ENCODE measurements at regions not wholly inside any gene's neighbourhood (a gene's known extent, or its start where the extent isn't known, plus 50 kb on each side); places are given as distances from the start of the nearest gene placed in this dataset.
A peak's percentile ranks its signal among the peaks of the same experiment; 100 is the strongest.

DNA sequence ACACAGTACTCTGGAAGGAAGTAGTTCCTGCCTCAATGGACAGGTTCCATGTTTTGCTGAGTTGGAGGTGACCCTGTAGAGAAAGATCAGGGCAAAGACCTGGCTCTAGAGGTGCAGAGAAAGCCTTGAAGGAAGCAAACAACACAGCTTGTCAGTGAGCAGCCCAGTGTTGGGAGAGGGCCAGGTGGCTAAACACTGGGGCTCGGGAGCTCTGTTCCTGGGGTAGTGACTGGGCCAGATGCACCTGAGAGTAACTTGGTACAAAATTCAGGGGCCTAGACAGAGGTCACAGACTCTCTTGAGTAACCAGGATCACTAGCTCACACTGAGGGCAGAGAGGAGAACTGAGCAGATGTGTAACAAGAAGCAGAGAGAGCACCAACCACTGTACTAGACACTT is 138.4 kb upstream of the NALF2 start:
- intact Hi-C loops (cut with DNase I) = no loop called here
- H3K27me3 ChIP-seq (ENCODE audit: low read depth) = no peaks in the 10 kb centered on the region
- DNase-seq (no peak), ATAC-seq (no peak)
- H3K4me3 ChIP-seq = no peak overlapping the region
- no peaks in the 10 kb centered on the region for H3K4me1 ChIP-seq
- H3K9me3 ChIP-seq = no peaks in the 10 kb centered on the region
- no peak overlapping the region for H3K27ac ChIP-seq
- TF ChIP-seq, protein P1, sequence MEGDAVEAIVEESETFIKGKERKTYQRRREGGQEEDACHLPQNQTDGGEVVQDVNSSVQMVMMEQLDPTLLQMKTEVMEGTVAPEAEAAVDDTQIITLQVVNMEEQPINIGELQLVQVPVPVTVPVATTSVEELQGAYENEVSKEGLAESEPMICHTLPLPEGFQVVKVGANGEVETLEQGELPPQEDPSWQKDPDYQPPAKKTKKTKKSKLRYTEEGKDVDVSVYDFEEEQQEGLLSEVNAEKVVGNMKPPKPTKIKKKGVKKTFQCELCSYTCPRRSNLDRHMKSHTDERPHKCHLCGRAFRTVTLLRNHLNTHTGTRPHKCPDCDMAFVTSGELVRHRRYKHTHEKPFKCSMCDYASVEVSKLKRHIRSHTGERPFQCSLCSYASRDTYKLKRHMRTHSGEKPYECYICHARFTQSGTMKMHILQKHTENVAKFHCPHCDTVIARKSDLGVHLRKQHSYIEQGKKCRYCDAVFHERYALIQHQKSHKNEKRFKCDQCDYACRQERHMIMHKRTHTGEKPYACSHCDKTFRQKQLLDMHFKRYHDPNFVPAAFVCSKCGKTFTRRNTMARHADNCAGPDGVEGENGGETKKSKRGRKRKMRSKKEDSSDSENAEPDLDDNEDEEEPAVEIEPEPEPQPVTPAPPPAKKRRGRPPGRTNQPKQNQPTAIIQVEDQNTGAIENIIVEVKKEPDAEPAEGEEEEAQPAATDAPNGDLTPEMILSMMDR (IDR thresholded peaks at IDR 0.05) = no peak
- H3K36me3 ChIP-seq = no peaks in the 10 kb centered on the region

DNA sequence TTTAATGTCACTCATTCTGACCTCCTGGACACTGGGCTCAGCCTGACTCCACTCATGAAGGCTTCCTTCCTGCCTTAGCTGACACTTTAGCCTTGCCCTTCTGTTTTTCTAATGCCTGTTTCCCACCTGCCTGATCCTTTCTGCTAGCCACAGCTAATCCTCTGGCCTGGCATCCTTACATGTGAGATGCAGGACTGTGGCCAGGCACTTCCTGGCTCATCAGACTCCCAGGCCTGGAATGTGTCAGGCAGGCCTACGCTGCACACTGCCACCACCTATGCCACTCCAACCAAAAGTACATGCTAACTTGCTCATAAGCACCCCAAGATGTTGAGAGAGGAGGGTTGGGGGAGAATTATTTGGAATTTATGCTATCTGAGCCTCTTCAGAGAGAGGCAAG is 138.8 kb upstream of the NALF2 start:
- no peaks in the 10 kb centered on the region for H3K27me3 ChIP-seq (ENCODE audit: low read depth)
- no peaks in the 10 kb centered on the region for H3K36me3 ChIP-seq
- intact Hi-C loops (cut with DNase I) = no loop called here
- TF ChIP-seq, protein P1 (IDR thresholded peaks at IDR 0.05) = no peak
- DNase-seq (no peak), ATAC-seq (no peak)
- no peaks in the 10 kb centered on the region for H3K9me3 ChIP-seq
- H3K4me3 ChIP-seq = no peak overlapping the region
- no peak overlapping the region for H3K27ac ChIP-seq
- H3K4me1 ChIP-seq = no peaks in the 10 kb centered on the region

DNA sequence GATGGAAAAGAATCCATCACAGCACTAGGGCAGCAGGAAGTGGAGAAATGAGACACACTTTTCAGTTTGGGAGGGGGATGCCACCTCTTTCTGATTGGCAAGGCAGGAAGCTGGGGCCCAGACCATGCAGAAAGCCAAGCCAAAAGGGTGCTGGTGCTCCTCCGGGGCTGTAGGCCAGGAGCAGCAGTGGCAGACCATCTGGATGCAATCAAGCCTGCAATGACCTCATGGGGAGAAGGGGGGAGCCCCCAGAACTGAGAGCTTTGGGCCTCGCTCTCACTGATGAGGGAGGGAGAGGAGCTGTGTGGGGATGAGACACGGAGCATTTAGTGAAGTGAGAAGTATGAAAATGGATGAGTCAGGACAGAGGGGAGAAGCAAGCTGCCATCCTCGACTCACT is 141.3 kb upstream of the NALF2 start:
- no peak overlapping the region for H3K27ac ChIP-seq
- no peak overlapping the region for H3K4me3 ChIP-seq
- no peaks in the 10 kb centered on the region for H3K27me3 ChIP-seq (ENCODE audit: low read depth)
- TF ChIP-seq, protein P1 (IDR thresholded peaks at IDR 0.05) = no peak
- DNase-seq (no peak), ATAC-seq (peak in 1 of 2 donors; percentile 9)
- H3K9me3 ChIP-seq = no peaks in the 10 kb centered on the region
- intact Hi-C loops (cut with DNase I) = no loop called here
- H3K36me3 ChIP-seq = no peaks in the 10 kb centered on the region
- H3K4me1 ChIP-seq = no peaks in the 10 kb centered on the region

DNA sequence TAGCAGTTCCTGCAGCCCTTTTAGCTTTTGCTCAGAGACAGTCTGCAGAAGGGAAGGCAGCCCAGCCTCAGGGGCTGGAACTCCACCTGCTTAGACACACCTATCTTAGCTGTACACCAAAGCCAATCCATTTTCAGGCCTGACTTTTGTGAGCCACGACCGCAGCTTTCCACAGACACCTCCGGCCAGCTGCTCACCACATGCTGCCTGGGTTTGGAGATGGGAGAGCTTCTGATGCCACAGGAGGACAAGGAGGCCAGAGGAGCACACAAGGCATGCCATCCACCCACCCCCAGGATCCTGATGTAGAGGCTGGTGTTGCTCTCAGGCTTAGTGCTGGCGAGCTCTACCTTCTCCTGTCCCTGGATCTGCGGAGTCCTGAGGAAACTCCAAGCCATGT is 141.8 kb upstream of the NALF2 start:
- H3K36me3 ChIP-seq = no peaks in the 10 kb centered on the region
- no peak overlapping the region for H3K27ac ChIP-seq
- H3K4me3 ChIP-seq = no peak overlapping the region
- no peaks in the 10 kb centered on the region for H3K27me3 ChIP-seq (ENCODE audit: low read depth)
- intact Hi-C loops (cut with DNase I) = no loop called here
- no peaks in the 10 kb centered on the region for H3K9me3 ChIP-seq
- TF ChIP-seq, protein P1 (IDR thresholded peaks at IDR 0.05) = no peak
- no peaks in the 10 kb centered on the region for H3K4me1 ChIP-seq
- ATAC-seq (no peak), DNase-seq (no peak)

DNA sequence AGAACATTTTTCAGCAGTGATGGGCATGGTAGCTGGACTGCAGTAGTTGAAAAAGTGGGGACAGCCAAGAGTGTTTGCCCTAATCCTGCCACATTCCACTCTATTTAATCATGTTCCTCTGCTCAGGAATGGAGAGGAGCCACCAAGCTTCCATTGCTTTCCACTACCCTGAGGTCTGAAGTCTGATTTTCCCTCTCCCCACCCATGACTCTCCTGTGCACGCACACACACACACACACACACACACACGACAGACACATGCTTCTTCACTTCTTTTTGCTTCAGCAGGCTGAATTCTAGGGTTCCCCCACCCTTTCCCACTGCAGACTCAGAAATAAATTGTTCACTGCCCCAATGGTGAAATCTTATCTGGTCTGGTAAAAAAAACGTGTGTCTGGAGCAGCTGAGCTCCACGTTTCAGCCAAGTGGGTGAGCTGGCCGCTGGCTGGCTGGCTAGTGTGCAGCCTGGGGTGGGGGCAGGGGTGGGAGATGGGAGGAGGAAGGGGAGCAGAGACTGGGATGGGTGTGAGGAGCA is 142.7 kb upstream of the NALF2 start:
- no peak for ATAC-seq
- intact Hi-C loops (cut with DNase I) = no loop called here
- no peaks in the 10 kb centered on the region for H3K36me3 ChIP-seq
- H3K27ac ChIP-seq = no peak overlapping the region
- no peaks in the 10 kb centered on the region for H3K9me3 ChIP-seq
- H3K27me3 ChIP-seq (ENCODE audit: low read depth) = no peaks in the 10 kb centered on the region
- TF ChIP-seq, protein P1 (IDR thresholded peaks at IDR 0.05) = no peak
- no peaks in the 10 kb centered on the region for H3K4me1 ChIP-seq
- H3K4me3 ChIP-seq = no peak overlapping the region
- no peak for DNase-seq

DNA sequence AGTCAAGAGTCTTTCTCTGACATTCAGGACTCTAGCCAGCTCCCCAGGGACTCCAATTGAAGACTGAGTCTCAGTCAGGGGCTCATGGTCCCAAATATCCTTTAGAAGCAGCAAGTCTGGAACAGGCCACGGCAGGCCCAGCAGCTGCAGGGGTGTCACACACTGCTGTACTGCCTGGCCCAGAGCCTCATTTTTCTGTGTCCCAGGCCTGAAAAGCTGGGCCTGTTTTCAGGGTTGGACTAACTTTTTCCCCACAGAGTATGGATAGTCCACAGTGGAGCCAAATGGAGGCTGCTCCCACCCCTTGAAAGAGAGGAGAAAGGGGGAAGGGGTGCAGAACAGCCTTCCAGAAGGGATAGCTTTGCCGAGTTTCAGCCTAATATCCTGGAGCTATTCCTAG is 146.8 kb upstream of the NALF2 start:
- no peaks in the 10 kb centered on the region for H3K36me3 ChIP-seq
- H3K9me3 ChIP-seq = no peaks in the 10 kb centered on the region
- TF ChIP-seq, protein P1 (IDR thresholded peaks at IDR 0.05) = no peak
- intact Hi-C loops (cut with DNase I) = no loop called here
- no peaks in the 10 kb centered on the region for H3K4me1 ChIP-seq
- no peaks in the 10 kb centered on the region for H3K27me3 ChIP-seq (ENCODE audit: low read depth)
- H3K27ac ChIP-seq = no peak overlapping the region
- ATAC-seq = no peak
- no peak for DNase-seq
- no peak overlapping the region for H3K4me3 ChIP-seq

All from lower lobe of right lung (tissue), 2 donors.